GM19238 (cell line): ENCODE measurements at regions not wholly inside any gene's neighbourhood (a gene's known extent, or its start where the extent isn't known, plus 50 kb on each side); places are given as distances from the start of the nearest gene placed in this dataset.
"Not testable (repeated sequence)": the region's sequence is repeated elsewhere in the genome, so short reads cannot be mapped to it uniquely, and the experiment has no call there.

ENCODE experiments used
- DNase-seq: peaks from one replicate; pipeline ENCODE4 v3.0.0; 2011; ENCODE audit warnings: low spot score; ENCODE audit not compliant: insufficient read length

DNA sequence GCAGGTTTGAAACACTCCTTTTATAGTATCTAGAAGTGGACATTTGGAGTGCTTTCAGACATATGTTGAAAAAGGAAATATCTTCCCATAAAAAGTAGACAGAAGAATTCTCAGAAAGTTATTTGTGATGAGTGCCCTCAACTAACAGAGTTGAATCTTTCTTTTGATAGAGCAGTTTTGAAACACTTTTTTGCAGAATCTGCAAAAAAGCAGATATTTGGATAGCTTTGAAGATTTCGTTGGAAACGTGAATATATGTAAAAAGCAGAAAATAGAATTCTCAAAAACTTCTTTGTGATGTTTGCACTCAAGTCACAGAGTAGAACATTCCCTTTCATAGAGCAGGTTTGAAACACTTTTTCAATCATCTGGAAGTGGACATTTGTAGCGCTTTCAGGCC, 676.4 kb upstream of the ZNF337 start:
- not testable (repeated sequence) for DNase-seq

DNA sequence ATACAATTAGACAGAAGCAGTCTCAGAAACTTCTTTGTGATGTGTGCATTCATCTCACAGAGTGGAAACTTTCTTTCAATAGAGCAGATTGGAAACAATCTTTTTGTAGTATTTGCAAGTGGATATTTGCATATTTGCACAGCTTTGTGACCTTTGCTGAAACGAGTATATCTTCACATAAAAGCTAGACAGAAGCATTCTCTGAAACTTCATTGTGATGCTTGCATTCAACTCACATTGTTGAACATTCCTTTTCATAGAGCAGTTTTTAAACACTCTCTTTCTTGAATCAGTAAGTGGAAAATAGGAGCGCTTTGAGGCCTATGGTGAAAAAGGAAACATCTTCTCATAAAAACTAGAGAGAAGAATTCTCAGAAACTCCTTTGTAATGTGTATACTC, 657.9 kb upstream of the ZNF337 start:
- no peak for DNase-seq

DNA sequence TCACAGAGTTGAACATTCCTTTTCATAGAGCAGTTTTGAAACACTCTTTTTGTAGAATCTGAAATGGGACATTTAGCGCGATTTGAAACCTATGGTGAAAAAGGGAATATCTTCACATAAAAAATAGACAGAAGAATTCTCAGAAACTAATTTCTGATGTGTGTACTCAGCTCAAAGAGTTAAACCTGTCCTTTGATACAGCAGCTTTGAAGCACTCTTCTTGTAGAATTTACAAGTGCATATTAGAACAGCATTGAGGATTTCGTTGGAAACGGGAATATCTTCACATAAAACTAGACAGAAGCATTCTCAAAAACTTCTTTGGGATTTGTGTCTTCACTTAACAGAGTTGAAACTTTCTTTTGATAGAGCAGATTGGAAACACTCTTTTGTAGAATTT, 650.7 kb upstream of the ZNF337 start:
- DNase-seq = no peak

DNA sequence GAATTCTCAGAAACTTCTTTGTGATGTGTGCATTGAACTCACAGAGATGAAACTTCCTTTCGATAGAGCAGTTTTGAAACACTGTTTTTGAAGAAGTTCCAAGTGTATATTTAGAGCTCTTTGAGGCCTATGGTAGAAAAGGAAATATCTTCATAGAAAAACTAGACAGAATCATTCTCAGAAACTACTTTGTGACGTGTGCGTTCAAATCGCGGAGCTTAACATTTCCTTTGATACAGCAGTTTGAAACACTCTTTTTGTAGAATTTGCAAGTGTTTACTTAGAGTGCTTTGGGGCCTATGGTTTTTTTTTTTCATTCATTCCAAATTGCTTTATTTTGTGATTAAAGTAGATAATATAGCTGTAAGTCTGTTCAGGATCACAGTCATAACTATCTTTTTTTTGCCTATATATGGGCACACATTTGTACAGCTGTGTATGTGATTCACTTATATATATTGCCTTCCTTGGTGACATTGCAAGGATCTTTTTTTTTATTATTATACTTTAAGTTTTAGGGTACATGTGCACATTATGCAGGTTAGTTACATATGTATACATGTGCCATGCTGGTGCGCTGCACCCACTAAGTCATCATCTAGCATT, 643.9 kb upstream of the ZNF337 start:
- DNase-seq = not testable (repeated sequence)

DNA sequence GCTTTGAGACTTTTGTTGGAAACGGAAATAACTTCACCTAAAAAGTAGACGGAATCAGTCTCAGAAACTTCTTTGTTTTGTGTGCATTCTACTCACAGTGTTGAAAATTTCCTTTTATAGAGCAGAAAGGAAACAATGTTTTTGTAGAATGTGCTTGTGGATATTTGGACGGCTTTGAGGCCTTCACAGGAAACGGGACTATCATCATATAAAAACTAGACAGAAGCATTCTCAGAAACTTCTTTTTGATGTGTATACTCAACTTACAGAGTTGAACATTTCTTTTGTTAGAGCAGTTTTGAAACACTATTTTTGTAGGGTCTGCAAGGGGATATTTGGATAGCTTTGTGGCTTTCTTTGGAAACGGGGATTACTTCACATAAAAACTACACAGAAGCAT, 627.5 kb upstream of the ZNF337 start:
- DNase-seq = no peak

DNA sequence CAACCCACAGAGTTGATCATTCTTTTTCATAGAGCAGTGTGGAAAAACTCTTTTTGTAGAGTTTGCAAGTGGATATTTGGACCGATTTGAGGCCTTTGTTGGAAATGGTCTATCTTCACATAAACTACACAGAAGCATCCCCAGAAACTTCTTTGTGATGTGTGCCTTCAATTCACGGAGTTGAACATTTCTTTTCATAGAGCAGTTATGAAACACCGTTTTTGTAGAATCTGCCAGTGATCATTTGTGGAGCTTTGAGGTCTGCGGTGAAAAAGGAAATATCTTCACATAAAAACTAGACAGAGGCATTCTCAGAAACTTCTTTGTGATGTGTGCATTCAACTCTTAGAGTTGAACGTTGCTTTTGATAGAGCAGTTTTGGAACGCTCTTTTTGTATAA, 618.4 kb upstream of the ZNF337 start:
- DNase-seq = no peak

DNA sequence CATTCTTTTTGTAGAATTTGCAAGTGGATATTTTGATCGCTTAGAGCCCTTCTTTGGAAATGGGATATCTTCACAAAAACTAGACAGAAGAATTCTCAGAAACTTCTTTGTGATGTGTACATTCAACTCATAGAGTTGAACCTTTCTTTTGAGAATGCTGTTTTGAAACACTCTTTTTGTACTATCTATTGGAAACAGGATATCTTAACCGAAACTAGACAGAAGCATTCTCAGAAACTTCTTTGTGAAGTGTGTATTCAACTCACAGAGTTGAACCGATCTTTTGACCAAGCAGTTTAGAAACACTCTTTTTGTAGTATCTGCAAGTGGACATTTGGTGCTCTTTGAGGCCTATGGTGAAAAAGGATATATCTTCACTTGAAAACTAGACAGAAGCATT, 613.1 kb upstream of the ZNF337 start:
- DNase-seq = not testable (repeated sequence)

DNA sequence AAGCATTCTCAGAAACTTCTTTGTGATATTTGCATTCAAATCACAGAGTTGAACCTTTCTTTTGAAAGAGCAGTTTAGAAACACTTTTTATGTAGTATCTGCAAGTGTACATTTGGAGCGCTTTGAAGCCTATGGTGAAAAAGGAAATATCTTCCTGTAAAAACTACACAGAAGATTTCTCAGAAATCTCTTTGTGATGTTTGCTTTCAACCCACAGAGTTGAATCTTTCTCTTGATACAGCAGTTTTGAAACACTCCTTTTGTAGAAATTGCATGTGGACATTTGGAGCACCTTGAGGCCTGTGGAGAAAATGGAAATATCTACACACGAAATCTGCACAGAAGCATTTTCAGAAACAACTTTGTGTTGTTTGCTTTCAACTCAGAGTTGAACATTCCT, 612.3 kb upstream of the ZNF337 start:
- no peak for DNase-seq

DNA sequence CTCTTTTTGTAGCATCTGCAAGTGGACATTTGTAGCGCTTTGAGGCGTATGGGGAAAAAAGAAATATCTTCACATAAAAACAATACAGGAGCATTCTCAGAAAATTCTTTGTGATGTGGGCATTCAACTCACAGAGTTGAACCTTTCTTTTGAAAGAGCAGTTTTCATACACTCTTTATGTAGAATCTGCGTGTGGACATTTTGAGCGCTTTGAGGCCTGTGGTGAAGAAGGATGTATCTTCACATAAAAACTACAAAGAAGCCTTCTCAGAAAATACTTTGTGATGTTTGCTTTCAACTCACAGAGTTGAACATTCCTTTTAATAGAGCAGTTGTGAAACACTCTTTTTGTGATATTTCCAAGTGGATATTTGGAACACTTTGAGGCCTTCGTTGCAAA, 598.4 kb upstream of the ZNF337 start:
- no peak for DNase-seq

DNA sequence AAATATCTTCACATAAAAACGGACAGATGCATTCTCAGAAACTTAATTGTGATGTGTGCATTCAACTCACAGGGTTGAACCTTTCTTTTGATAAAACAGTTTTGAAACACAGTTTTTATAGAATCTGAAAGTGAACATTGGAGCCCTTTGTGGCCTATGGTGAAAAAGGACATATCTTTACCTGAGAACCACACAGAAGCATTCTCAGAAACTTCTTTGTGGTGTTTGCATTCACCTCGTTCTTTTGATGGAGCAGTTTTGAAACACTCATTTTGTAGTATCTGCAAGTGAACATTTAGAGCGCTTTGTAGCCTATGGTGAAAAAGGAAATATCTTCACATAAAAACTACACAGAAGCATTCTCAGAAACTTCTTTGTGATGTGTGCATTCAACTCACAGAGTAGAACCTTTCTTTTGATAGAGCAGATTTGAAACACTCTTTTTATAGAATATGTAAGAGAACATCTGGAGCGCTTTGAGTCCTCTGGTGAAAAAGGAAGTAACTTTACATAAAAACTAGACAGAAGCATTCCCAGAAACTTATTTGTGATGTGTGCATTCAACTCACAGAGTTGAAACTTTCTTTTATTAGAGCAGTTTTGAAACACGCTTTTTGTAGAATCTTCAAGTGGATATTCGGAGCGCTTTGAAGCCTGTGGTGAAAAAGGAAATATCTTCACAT, 591.9 kb upstream of the ZNF337 start:
- not testable (repeated sequence) for DNase-seq

DNA sequence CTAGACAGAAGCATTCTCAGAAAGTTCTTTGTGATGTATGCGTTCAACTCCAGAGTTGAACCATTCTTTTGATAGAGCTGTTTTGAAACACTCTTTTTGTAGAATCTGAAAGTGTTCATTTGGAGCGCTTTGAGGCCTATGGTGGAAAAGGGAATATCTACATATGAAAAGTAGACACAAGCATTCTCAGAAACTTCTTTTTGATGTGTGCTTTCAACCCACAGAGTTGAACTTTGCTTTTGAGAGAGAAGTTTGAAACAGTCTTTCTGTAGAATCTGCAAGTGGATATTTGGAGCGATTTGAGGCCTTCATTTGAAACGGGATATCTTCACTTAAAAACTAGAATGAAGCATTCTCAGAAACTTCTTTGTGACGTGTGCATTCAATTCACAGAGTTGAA, 582.6 kb upstream of the ZNF337 start:
- no peak for DNase-seq

DNA sequence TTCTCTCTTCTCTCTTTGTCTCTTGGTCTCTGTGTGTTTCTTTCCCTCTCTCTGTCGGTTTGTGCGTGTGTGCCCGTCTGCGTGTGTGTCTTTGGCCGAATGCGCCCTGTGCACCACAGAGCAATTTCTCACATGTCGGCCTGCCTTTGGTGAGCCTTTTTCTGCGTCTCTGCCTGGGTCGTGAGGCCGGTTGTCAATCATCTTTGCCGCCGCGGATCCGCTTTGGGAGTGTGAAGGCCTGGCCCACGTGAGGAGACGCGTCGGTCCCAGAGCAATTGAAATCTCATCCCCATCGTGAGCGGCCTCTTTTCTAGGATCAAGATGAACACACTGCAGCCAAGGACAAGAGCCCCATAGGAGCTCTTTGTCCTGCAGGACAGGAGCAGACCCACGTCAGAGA, 580.7 kb upstream of the ZNF337 start:
- DNase-seq = no peak

DNA sequence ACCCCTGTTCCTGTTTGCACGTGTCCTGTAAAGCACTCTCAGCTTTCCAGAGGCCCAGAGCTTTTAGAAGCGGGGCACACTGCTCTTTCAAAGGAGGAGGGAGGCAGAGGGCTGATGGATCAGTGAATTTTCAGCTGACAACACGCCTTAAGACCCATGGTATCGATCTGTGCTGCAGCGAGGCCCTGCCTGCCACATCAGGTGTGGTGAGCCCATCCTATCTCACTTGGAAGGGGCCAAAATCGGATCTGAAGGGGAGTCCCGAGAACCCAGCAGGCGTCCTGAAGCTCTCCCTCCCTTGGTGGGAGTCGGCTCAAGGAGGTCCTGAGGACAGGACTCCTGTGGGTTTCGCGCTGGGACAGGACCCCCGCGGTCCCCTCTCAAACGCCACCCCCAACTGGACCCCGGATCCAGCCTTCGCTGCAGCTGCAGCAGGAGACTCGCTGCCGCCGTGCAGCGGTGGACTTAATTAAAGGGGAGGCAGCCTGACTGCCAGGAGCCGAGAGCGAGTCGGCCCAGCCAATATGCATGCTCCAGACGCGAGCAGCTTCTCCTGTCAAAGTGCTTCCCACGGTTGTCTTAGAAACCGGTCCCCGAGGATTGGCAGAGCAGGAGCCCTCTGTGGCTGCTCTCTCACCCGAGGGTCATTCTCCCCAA, 580.0 kb upstream of the ZNF337 start:
- DNase-seq = no peak

DNA sequence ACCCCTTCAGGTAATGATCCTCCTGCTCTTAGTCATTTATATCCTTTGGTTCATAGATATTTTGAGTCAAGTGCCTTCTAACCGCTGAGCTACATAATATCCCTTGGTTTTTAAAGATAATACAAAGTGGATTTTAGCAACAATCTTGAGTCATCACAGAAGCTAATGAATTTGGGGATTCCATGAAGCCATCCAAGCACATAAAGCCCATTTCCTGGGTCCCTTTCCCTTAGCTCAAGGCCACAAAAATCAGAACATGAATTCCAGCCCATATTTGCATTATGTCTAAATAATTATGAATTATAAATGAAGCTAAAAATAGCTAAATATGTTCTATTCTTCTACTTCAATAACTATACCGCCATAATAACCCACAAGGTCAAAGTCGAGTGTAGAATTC, 572.1 kb upstream of the ZNF337 start:
- DNase-seq = not testable (repeated sequence)

DNA sequence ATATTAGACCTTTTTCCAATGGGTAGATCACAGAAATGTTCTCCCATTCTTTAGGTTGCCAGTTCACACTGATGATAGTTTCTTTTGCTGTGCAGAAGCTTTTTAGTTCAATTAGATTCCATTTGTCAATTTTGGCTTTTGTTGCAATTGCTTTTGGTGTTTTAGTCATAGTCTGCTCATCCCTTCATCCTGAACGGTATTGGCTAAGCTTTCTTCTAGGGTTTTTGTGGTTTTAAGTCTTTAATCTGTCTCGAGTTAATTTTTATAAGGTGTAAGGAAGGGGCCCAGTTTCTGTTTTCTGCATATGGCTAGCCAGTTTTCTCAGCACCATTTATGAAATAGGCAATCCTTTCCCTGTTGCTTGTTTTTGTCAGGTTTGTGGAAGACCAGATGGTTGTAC, 564.3 kb upstream of the ZNF337 start:
- DNase-seq = not testable (repeated sequence)

DNA sequence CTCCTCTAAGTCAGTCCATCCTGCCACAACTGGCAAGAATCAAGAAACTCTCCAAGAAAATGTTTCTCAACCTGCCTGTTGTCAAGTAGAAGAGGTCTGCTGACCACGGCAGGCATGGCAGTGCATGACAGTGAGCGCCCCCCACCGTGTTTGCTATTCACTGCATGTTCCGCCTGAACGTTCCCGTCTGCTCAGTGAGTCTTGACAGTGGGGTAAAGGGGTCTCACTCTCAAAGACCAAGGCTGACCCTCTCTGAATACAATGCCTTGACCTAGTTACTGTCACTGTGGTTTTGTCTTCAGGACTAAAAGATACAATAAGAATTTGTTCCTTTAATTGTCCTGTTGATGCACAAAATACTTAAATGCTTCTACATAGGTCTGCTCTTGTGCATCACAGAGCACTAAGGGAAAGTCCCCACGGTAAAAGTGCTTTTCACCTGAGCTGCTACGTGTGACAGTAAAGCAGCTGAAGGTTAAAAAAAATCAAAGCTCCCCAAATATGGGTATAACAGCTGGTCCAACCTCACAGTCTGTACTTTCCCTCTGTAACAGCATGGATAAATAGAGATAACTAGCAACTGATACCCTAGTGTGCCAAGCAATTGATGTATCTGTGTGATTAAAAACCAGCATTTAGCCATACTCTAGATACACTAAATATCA, 555.8 kb upstream of the ZNF337 start:
- DNase-seq = not testable (repeated sequence)

DNA sequence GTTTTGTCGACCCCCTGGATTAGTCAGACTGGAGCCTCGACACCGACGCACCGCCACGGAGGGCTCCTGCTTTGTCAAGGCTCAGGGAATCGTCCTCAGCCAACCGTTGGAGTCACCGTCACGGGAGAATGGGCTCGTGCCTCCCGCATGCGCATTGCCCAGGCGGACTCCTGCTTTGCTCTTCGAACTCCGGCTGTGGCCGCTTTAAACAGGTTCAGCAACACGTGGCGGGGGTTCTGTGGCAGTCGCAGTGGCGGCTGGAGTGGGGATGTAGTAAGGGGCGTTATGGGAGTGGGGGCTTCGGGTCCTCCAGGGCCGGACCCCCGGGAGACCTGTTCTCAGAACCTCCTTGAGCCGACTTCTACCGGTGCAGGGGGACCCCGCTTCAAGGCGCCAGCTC, 554.7 kb upstream of the ZNF337 start:
- DNase-seq = not testable (repeated sequence)

DNA sequence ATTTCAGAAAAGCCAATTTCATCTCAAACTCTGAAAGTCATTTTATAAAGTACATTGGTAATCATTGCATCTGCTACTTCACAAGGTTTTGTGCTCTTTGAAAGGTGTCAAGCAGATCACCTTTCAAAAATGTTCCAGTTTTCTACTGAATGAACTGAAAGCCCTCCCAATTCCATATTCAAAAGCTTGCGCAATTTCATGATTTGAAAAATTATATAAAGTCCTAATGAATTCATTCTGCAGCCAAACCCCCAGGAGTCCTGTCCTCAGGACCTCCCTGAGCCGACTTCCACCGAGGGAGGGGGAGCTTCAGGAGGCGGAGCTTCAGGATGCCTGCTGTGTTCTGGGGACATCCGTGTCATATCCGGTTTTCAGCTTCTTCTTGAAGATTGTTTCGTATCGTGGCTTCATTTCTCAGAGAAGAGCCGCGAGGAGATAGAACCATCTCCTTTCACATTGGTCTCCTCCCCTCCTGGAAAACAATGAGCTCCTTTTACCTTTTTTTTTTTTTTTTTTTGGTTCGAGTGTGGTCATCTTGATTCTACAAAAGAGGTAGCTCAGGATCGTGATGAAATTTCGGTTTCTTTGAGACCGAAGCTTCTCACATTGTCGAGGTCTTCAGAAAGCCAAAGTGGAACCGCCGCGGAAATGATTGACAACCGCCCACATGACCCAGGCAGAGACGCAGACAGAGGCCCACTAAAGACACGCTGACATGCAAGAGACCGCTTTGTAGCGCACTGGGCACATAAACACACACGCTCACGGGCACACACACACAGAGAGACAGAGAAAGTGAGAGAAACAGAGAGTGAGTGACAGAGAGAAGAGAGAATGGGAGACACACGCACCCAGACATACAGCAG, 553.8 kb upstream of the ZNF337 start:
- not testable (repeated sequence) for DNase-seq

DNA sequence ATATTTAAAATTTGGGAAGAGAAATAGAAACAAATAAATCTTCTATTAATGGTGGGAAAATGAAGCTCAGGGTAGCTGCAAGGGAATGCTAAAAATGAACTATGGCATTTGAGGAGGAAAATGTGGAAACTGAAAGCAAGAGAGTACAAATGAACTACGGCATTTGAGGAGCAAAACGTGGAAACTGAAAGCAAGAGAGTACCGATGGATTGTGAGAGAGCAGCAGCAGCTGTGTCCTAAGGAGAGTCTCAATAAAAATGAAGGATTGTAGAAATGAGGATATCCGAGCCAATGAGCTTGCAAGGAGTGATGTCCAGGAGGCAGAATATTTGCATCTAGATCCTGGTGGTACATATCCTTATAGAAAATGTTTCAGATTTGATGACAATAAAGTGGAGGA, 547.1 kb upstream of the ZNF337 start:
- DNase-seq = no peak

DNA sequence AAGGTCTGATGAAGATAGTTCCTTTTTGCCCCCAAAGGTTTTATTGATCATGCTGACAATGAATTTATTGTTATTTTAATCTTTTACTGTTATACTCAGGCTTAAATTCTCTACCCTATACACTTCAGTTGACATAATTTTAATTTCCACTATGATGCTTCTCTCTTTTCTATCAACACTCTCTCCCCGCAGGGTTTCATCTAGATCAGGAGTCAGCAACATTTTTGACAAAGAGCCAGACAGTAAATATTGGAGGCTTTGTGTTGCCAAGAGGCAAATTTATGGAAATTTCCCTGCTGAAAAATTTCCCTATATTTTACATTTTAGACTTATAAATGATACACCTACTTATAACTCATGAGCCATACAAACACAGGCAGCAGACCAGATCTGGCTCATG, 524.0 kb upstream of the ZNF337 start:
- not testable (repeated sequence) for DNase-seq

DNA sequence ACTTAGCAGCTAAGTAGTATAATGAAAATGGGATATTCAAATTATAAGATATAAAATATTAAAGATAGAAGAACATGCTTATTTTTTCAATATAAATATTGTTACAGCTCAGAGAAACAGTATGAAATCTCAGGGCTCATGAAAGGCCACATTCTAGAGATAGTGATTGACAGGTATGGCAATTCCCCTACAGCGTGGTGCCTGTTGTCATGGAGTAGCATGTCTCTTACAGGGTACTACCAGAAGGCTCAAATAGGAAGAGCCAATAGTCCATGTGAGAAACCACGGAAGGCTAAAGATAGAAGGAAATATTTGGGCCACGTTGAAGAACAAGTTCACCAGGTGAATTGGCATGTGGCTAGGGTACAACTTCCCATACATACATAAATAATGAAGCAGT, 522.9 kb upstream of the ZNF337 start:
- not testable (repeated sequence) for DNase-seq
